OCI-LY1 (cell line): ENCODE measurements at regions not wholly inside any gene's neighbourhood (a gene's known extent, or its start where the extent isn't known, plus 50 kb on each side); places are given as distances from the start of the nearest gene placed in this dataset.

ENCODE experiments used
- H2AFZ ChIP-seq: fragments of 200-600 bp; sonication (generic), shearing (Covaris generic); 2 replicates; pipeline ENCODE4 v1.6.0; 2014; ENCODE audit warnings: antibody characterized with exemption, mild to moderate bottlenecking, low read length
- H3F3A ChIP-seq: fragments of 200-600 bp; sonication (generic), shearing (Covaris generic); 2 replicates; pipeline ENCODE4 v1.6.0; 2014; ENCODE audit warnings: mild to moderate bottlenecking, antibody characterized with exemption, low read length, moderate library complexity; ENCODE audit not compliant: insufficient read depth
- H3K27ac ChIP-seq: fragments of 200-600 bp; sonication (generic); 2 replicates; pipeline ENCODE4 v1.5.1; 2014; ENCODE audit warnings: low read length, mixed run types, mild to moderate bottlenecking, low read depth; ENCODE audit not compliant: poor library complexity, severe bottlenecking
- H3K27me3 ChIP-seq: fragments of 200-600 bp; sonication (generic); 2 replicates; pipeline ENCODE4 v1.6.0; 2014; ENCODE audit warnings: antibody characterized with exemption, mild to moderate bottlenecking, low read length, moderate library complexity; ENCODE audit not compliant: insufficient read depth
- H3K36me3 ChIP-seq: fragments of 200-600 bp; sonication (generic); 2 replicates; pipeline ENCODE4 v1.6.1; 2014; ENCODE audit warnings: mild to moderate bottlenecking, antibody characterized with exemption, low read length, moderate library complexity, mixed read lengths; ENCODE audit not compliant: insufficient read depth
- H3K4me1 ChIP-seq: fragments of 200-600 bp; sonication (generic); 2 replicates; pipeline ENCODE4 v1.5.1; 2014; ENCODE audit warnings: mild to moderate bottlenecking, low read length, moderate library complexity; ENCODE audit not compliant: insufficient read depth, severe bottlenecking
- H3K4me2 ChIP-seq: fragments of 200-600 bp; sonication (generic), shearing (Covaris generic); 2 replicates; pipeline ENCODE4 v1.6.1; 2014; ENCODE audit warnings: low read length
- H3K4me3 ChIP-seq: fragments of 200-600 bp; sonication (generic); 2 replicates; pipeline ENCODE4 v1.5.1; 2014; ENCODE audit warnings: low read length, low read depth, mild to moderate bottlenecking, mixed read lengths; ENCODE audit not compliant: poor library complexity, severe bottlenecking
- H3K79me2 ChIP-seq: fragments of 200-600 bp; shearing (Covaris generic); 2 replicates; pipeline ENCODE4 v1.6.1; 2016; ENCODE audit warnings: mixed run types, low read length, mixed read lengths; ENCODE audit not compliant: insufficient read depth
- H3K9ac ChIP-seq: fragments of 200-600 bp; sonication (generic), shearing (Covaris generic); 2 replicates; pipeline ENCODE4 v1.6.1; 2014; ENCODE audit warnings: mild to moderate bottlenecking, low read length, mixed read lengths
- H3K9me2 ChIP-seq: fragments of 200-600 bp; sonication (generic), shearing (Covaris generic); 2 replicates; pipeline ENCODE4 v1.6.1; 2014; ENCODE audit warnings: low read depth, mild to moderate bottlenecking, low read length, mixed read lengths
- H3K9me3 ChIP-seq: fragments of 200-600 bp; shearing (Covaris generic); 2 replicates; pipeline ENCODE4 v1.6.1; 2014; ENCODE audit warnings: low read length, mixed read lengths
- H4K20me1 ChIP-seq: fragments of 200-600 bp; sonication (generic), shearing (Covaris generic); 2 replicates; pipeline ENCODE4 v1.6.0; 2016; ENCODE audit warnings: mild to moderate bottlenecking, low read length; ENCODE audit not compliant: insufficient read depth
- EZH2 ChIP-seq: fragments of 200-600 bp; sonication (generic), shearing (Covaris generic); IDR thresholded peaks from 2 replicates; pipeline ENCODE4 v1.8.0; 2017; ENCODE audit warnings: borderline replicate concordance, mixed run types, mild to moderate bottlenecking, antibody characterized with exemption, low read length, moderate library complexity, mixed read lengths
- TF ChIP-seq, protein P1 (sequence below): fragments of 200-600 bp; sonication (generic), shearing (Covaris generic); IDR thresholded peaks from 2 replicates; pipeline ENCODE4 v1.5.1; 2017; ENCODE audit warnings: mild to moderate bottlenecking, antibody characterized with exemption, low read length, moderate library complexity, mixed read lengths

DNA sequence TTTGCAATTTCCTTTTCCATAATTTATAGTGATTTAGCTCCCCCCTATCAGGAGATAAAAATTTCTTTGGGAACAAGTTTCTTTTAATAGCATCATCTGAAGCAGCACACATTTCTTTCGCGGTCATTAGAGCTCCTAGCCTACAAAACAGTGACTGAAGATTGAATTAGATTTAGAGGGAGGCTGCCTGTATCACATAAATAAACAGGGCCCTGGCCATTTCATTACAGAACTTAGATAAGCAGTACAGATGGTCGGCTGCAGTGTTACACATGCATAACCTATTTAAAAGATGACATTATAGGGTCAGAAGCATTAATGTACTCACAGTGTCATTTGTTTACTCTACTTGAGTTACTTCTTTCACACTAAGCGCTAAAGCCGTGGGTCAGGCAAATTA lies 81.4 kb upstream of the SLC25A26 start:
- Histone ChIP-seq H3K79me2 (no peaks in the 10 kb centered on the region), H3K9ac (no peak overlapping the region), H3K9me3 (no peaks in the 10 kb centered on the region), H3K27me3 (no peaks in the 10 kb centered on the region), H3K4me2 (no peak overlapping the region), H3K27ac (no peak overlapping the region), H3K4me3 (no peak overlapping the region), H4K20me1 (no peaks in the 10 kb centered on the region), H3K4me1 (no peaks in the 10 kb centered on the region), H3K9me2 (no peaks in the 10 kb centered on the region), H3F3A (no peaks in the 10 kb centered on the region), H3K36me3 (no peaks in the 10 kb centered on the region), H2AFZ (no peak overlapping the region)
- TF ChIP-seq EZH2, result no peak
- TF ChIP-seq, protein P1, sequence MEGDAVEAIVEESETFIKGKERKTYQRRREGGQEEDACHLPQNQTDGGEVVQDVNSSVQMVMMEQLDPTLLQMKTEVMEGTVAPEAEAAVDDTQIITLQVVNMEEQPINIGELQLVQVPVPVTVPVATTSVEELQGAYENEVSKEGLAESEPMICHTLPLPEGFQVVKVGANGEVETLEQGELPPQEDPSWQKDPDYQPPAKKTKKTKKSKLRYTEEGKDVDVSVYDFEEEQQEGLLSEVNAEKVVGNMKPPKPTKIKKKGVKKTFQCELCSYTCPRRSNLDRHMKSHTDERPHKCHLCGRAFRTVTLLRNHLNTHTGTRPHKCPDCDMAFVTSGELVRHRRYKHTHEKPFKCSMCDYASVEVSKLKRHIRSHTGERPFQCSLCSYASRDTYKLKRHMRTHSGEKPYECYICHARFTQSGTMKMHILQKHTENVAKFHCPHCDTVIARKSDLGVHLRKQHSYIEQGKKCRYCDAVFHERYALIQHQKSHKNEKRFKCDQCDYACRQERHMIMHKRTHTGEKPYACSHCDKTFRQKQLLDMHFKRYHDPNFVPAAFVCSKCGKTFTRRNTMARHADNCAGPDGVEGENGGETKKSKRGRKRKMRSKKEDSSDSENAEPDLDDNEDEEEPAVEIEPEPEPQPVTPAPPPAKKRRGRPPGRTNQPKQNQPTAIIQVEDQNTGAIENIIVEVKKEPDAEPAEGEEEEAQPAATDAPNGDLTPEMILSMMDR, result no peak

DNA sequence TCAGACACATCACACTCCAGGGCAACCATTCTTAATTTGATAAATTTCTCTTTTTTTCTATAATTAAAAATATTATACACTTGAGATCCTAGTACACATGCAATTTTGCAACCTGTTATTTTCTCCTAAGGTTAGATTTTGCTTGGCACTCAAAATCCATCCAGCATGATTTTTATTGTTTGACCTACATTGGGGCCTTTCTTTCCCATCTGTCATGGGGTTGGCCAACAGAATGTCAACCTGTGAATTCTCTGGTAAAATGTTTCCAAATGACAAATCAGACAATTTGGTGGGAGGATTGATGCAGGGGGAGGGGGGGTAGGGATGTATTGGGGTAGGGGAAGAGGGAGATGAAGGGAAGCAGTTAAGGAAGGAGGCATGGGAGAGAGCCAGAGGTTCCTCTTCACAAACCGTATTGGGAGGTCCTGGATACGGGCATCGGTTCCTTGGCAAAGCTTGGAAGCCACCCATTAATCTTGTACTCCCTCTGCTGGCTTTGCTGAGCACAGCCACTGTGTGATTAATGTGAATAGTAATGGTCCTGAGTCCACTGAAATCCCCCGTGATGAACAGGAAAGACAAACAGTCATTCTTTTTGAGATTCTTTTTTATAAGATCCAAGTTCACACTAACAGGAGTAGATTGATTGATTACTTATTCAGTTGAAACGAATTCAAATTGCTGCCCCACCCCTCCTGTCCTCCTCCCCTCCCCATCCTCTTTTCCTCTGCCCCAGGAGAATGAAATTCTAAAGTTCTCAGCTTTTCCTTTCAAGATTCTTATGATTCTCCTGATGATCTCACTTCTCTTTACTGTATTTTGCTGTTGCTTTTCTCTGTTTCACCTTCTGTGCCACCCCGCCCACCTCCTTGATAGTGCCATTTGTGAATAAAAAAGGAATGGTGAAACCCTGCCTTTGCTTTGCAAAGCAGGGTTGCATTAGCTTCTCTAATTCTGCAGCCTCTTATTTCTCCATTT lies 82.2 kb upstream of the SLC25A26 start:
- Histone ChIP-seq H3K9me3 (no peaks in the 10 kb centered on the region), H3F3A (no peaks in the 10 kb centered on the region), H3K4me3 (no peak overlapping the region), H3K4me2 (no peak overlapping the region), H3K36me3 (no peaks in the 10 kb centered on the region), H3K4me1 (no peaks in the 10 kb centered on the region), H2AFZ (no peak overlapping the region), H3K9me2 (no peaks in the 10 kb centered on the region), H3K27me3 (no peaks in the 10 kb centered on the region), H3K27ac (no peak overlapping the region), H3K9ac (no peak overlapping the region), H3K79me2 (no peaks in the 10 kb centered on the region), H4K20me1 (no peaks in the 10 kb centered on the region)
- no peak for TF ChIP-seq EZH2
- TF ChIP-seq, protein P1, result peak; percentile 61

DNA sequence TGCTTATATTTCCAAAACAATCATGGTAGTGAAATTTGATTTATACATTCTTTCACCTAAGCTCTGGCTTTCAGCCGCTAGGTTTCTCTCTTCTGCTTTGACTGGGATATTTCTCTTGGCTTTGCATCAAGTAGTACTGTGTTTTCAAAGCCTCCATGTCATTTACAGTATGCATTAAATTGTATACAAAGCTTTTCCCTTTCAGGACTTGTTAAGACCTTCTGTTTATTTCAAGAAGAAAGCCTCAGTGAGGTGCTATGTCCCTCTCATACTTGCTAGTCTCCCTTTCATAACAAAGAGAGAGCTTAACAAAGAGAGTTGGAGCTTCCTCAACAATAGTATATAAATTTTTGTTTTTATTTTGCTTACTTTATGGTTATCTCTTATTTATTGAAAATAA lies 84.2 kb upstream of the SLC25A26 start:
- H3K27ac ChIP-seq, result no peak overlapping the region
- H3K9ac ChIP-seq, result no peak overlapping the region
- H3K4me1 ChIP-seq, result no peaks in the 10 kb centered on the region
- H3F3A ChIP-seq, result no peaks in the 10 kb centered on the region
- H3K4me2 ChIP-seq, result no peak overlapping the region
- no peaks in the 10 kb centered on the region for H4K20me1 ChIP-seq
- no peaks in the 10 kb centered on the region for H3K79me2 ChIP-seq
- no peaks in the 10 kb centered on the region for H3K27me3 ChIP-seq
- no peak overlapping the region for H2AFZ ChIP-seq
- H3K36me3 ChIP-seq, result no peaks in the 10 kb centered on the region
- H3K9me2 ChIP-seq, result no peaks in the 10 kb centered on the region
- no peaks in the 10 kb centered on the region for H3K9me3 ChIP-seq
- TF ChIP-seq, protein P1, result no peak
- TF ChIP-seq EZH2, result no peak
- H3K4me3 ChIP-seq, result no peak overlapping the region
